GM21423 (cell line): ENCODE measurements at regions not wholly inside any gene's neighbourhood (a gene's known extent, or its start where the extent isn't known, plus 50 kb on each side); places are given as distances from the start of the nearest gene placed in this dataset.

Experiments
- ATAC-seq: cut with Tn5 transposase; IDR thresholded peaks from one replicate; pipeline ENCODE4 v1.9.1; 2021; ENCODE audit warnings: mild to moderate bottlenecking, moderate library complexity; ENCODE audit not compliant: unreplicated experiment

DNA sequence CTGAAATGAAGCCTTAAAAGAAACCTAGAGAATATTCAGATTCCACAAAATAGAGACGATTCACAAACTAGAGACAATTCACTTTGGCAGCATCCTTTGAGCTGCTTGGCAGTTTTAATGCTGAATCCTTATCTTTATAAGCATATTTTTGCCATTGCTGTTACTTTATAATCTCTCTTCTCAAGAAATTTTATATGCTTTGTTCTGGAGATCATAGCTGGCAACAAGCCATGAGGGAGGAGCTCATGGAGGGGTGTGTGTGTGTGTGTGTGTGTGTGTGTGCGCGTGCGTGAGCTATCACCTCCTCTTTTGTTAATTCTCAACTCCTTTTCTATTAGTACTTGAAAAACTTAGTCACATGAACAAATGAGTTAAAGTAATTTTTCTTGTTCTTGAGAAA, 495.0 kb upstream of the RGMA start:
- ATAC-seq: no peak

DNA sequence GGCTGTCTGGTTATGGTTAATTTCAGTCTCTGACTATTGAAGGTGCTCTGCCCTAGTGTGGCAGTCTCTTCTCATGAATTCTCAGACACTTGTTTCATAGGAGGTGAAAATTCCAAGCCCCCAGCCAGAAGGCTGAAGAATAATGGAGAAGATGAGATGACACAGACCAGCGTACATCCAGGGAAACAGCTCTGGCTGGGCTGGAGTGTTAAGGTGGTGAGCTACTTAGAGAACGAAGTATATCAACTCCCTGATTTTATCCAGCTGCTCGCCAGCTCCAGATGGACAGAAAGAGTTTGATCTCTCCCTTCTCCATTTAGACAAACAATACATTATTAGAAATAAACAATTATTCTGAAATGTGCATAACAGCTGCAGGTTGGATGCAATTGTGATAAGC, 494.5 kb upstream of the RGMA start:
- no peak for ATAC-seq

GRCh38 chr15:93570527-93570926, 481.5 kb upstream of the RGMA start:
- no peak for ATAC-seq

- ATAC-seq: no peak
Observed at GRCh38 chr15:93566762-93567161, 477.8 kb upstream of the RGMA start.

DNA sequence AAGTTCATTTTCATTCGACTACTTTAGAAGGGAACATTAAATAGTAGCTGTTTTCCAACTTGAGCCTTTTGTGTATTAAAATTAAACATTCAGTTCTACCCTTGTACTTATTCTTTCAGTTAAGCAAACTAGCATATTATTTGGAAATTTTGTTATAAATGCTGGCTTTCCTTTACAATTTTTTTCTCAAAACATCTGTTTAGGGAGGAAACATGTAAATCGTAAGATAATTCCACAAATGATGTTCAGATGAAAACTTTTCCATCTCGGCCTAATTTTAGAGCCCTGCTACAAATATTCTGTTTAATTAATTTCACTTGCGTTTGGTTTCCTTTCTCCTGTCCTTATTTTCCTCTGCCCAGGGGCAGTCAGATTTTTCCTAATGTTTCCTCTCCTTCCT, 476.2 kb upstream of the RGMA start:
- ATAC-seq: no peak

DNA sequence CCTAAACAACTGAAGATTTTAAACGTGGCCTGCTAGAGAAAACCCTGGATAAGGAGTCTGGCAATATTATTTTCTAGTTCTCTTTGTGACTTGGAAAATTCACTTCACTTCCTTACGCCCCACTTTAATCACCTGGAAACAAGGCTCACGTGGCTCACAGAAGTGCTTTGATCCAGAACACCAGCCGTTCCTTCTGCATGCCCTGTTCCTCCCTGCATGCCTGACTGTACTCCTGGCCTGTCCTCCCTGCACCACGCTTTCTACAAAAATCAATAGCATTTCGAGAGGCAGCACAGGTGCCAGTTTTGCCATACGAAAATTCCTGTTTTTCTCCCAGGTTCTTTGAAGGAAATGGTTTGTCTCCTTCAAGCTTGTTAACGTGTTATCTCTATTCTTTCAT, 474.2 kb upstream of the RGMA start:
- no peak for ATAC-seq

DNA sequence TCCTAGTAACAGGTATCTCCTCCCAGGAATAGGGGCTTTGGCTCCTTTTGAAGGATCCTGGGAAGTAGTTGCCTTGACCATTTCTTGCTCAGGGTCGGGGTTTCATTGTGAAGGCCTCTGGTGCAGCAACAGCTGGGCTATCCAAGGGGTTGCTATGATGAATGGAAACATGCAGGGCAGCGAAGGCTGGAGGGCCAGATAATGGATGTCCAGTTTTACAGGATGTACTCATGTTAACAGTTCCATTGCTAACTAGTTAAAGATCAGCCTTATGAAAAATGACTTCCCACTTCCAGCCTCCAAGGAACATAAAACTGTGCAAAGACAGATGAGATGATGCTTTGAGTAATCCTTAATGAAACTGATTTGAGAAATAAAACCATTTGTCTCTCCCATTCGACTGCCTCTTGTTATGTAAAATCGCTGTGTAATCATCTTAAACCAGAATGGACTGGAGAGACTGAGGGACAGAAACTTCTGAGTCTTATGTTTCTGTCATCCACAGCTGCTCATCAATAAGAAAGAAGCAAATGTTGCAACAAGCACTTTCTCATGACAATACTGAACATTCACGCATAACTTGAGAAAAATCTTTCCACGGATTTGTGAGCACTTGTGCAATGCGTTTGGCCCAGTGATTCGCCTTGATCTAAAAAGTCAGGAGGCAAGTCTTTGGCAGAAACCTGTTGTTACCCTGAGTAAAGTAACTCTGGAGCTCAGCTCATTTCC, 473.5 kb upstream of the RGMA start:
- no peak for ATAC-seq

GRCh38 chr15:93557696-93558095, 468.7 kb upstream of the RGMA start:
- ATAC-seq: no peak

GRCh38 chr15:93553167-93553935, 464.3 kb upstream of the RGMA start:
- no peak for ATAC-seq

DNA sequence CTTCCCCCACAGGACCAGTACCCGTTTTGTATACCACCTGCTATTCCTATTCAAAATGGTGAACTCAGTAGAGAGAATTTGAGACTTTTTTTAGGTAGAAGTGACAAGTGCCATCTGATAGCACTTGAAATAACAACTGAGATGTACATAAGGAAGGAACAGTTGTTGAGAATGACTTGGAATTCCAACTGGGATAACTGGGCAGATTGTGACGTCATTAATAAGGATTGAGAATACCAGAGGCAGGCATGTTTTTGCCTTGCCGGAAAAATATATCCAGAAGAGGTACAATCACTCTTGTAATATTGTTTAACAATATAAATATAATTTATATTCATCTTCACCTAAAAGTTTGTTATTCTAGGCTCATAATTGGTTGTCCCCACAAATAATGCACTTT, 454.1 kb upstream of the RGMA start:
- ATAC-seq: no peak

DNA sequence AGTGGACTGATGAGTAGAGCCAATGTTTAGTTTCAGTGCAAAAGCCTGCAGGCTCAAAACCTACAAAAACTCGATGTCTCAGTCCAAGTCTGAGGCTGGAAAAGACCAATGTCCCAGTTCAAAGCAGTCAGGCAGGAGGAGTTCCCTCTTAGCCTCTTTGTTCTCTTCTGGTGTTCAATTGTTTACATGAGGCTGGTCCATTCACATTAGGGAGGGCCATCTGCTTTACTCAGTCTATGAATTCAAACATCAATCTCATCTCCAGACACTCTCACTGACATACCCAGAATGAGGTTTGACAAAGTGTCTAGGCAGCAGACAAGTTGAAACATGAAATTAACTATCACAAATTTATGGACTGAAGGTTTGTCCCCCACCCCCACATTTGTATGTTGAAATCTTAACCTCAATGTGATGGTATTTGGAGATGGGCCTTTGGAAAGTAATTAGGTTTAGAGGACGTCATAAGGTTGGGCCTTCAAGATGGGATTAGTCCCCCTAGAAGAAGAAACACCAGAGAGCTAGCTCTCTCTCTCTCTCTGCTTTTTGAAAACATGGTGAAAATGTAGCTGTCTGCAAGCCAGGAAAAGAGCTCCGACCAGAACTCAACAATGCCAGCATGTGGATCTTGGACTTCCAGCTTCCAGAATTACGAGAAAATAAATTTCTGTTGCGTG, 438.5 kb upstream of the RGMA start:
- ATAC-seq: no peak

GRCh38 chr15:93524432-93524831, 435.4 kb upstream of the RGMA start:
- ATAC-seq: no peak

DNA sequence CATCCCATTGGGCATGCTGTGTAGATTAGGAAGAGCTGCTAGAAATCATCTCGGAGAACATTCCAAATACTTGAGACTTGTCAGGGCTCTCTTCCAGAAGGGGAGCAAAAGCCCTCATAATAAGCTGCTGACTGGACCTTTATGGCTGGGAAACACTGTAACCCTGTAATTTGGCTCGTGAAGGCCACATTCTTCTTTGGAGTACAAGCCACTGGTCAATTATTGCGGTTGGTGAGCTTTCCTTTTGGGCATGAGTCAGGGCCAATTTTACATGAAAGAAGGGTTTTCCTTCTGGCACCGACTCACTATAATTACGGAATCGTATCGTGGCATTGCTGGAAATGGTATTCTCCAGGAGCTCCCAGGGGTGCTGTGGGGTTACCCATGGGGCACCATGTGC, 434.5 kb upstream of the RGMA start:
- no peak for ATAC-seq

DNA sequence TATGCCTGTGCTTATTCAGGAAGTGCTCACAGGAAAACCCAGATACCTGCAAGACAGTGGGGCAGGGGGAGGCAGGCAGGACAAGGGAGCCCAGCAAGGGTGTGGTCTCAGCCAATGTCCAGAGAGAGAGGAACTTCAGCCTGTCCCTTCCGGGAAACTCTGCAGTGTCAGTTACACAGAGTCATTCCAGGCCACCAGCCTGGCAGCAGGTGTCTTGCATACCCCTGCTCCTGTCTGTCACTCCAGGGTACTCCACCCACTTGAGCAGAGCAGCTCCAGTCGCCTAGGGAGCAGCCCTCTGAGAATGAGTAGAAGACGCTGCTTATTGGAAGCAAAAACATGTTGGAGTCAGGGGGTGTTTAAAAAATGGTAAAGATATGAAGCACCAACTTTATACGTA, 431.2 kb upstream of the RGMA start:
- no peak for ATAC-seq

DNA sequence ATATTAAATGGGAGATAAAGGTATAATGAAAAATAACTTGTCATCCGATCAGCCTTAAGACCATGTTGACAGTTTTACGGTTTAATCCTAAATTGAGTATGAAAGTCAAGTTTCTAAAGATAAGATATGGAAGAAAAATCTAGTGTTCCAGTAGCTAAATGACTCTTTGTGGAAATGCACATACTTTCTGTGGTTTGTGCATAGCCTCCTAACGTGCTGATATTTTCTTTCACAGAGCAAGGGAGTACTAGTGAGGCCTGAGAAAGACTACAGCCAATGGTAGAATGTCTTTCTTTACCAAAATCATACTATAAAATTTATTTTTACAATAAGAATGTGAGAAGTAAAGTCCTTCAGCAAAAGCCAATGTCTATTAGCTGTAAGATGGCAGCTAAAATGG, 430.6 kb upstream of the RGMA start:
- no peak for ATAC-seq

DNA sequence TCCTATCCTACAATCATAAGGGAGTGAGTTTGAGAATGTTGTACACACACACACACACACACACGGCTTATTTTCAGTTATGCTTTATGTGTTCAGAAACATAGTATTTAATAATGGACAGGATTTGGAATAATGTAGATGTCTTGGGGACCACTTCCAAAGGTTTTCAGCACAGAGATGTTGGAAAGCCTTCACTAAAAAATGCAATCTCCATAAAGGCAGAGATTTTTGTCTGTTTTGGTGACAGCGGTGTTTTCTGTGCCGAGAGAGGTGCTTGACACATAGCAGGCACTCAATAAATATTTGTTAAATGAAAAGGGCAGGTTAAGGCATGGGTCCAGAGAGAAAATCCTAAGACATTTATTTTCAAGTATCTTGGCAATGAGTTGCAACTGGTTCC, 428.2 kb upstream of the RGMA start:
- ATAC-seq: no peak

- no peak for ATAC-seq
Observed at GRCh38 chr15:93515256-93516051, 426.4 kb upstream of the RGMA start.

DNA sequence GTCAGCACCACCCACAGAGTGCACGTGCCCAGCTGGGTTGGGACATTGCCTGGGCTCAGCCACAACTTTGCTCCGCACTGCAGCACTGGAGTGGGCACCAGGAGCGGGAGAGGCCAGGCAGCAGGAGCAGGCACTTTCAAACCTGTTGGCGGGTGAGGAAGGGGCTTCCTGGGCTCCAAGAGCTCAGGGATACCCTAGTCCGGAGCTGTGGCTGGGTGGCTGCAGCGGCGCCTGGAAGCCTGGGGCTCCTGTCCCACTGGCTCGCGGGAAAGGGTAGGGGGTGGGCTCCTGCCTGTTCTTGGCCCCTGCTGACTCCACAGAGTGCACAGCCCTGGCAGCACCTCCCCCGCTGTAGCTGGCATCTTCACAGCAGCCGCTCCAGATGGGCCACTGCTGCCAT, 417.6 kb upstream of the RGMA start:
- no peak for ATAC-seq

DNA sequence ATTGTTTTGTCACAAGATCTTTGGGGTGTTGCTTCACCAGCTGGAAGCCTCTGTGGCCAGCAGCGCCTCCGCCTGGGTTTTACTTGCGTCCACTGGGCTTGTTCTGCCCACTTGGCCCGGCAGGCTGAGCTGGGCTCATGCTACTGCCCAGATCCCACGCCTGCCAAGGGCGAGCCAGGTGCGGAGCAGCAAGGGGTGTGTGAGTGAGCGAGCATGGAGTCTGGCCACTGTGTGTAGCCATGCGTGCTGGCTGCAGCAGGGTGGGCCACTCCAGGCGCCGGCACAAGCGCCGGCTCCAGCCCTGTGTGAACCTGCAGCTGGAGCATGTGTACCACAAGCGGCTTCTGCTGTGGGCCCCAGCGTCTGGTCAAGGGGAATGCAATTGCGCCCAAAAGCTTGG, 416.5 kb upstream of the RGMA start:
- no peak for ATAC-seq

DNA sequence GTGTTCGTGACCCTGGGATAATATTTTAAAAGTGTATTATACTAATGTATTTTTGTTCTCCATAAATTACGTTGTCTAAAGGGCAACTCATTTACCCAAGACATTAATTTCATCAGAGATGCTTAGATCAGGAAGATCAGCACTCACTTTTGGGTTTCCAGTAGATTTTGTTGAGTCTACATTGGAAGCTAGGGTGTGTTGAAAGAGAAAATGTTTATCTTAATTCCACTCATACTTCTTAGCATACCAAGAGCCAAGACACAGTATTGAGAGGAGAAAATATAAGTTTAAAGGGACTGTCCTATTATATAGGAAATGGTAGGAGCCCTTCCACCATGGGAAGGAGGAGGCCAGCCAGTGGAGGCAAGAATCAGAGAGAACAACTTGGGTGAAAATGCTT, 412.9 kb upstream of the RGMA start:
- ATAC-seq: no peak

GRCh38 chr15:93500155-93500554, 411.1 kb upstream of the RGMA start:
- ATAC-seq: no peak
